HepG2 (cell line): ENCODE measurements at regions not wholly inside any gene's neighbourhood (a gene's known extent, or its start where the extent isn't known, plus 50 kb on each side); places are given as distances from the start of the nearest gene placed in this dataset.

ENCODE experiments used
- ATAC-seq: fragments of 200-7000 bp; cut with Tn5 transposase; 3 replicates; pipeline ENCODE4 v1.9.1; 2020; ENCODE audit warnings: mild to moderate bottlenecking, moderate library complexity
- BruUV-seq: library from RNA; stranded (reverse); fragments of 400-500 nt; replicated peaks from 2 replicates; lab custom pipeline; 2021; lab: Mats Ljungman, UMichigan
- CTCF ChIA-PET: fragments of 300-600 bp; formaldehyde crosslinking; extraction: SDS; loops from one replicate; lab custom pipeline; 2021; ENCODE audit warnings: low total read pairs, inconsistent platforms, low intra/inter-chr PET ratio; lab: Yijun Ruan, JAX
- POLR2A ChIA-PET: fragments of 350-600 bp; sonication (Branson Sonifier 250); formaldehyde crosslinking; loops from one replicate; lab custom pipeline; 2020; ENCODE audit warnings: antibody characterized with exemption, inconsistent platforms; lab: Yijun Ruan, JAX
- DNase-seq: peaks from one replicate; pipeline ENCODE4 v3.0.0-alpha.2; 2015; ENCODE audit warnings: low spot score
- FAIRE-seq: peaks from 3 replicates; lab custom pipeline; 2011; peaks lifted over from hg19 to GRCh38; lab: Jason Lieb, UNC
- H2AFZ ChIP-seq: one replicate; pipeline ENCODE4 v1.6.1; 2011; ENCODE audit warnings: low read length, inconsistent platforms
- H3K27ac ChIP-seq: fragments of 300-600 bp; 3 replicates; pipeline ENCODE4 v1.8.0; 2011; ENCODE audit warnings: mixed run types, mild to moderate bottlenecking, mixed read lengths, low read length, inconsistent platforms; ENCODE audit not compliant: insufficient read depth; ENCODE audit errors: extremely low read length
- H3K27me3 ChIP-seq, 2 experiments: fragments of 200-600 bp in 1 of 2; 2 replicates in 1 of 2; 3 replicates in 1 of 2; pipeline versions ENCODE4 v1.6.0 to v1.8.0; 2011; ENCODE audit warnings: low read length in 2 of 2, mild to moderate bottlenecking in 2 of 2, moderate library complexity in 2 of 2, inconsistent platforms in 1 of 2; ENCODE audit not compliant: insufficient read depth in 2 of 2, control insufficient read depth in 1 of 2
- H3K36me3 ChIP-seq, 2 experiments: fragments of 200-600 bp in 1 of 2; replicated peaks in 1 of 2; 2 replicates in 1 of 2; 3 replicates in 1 of 2; pipeline versions ENCODE4 v1.5.1 to v1.8.0; 2011; ENCODE audit warnings: low read length in 2 of 2, inconsistent platforms in 1 of 2; ENCODE audit not compliant: insufficient read depth in 2 of 2, control insufficient read depth in 1 of 2
- H3K4me1 ChIP-seq: 2 replicates; pipeline ENCODE4 v1.5.1; 2012; ENCODE audit warnings: low read length, inconsistent platforms; ENCODE audit not compliant: insufficient read depth
- H3K4me2 ChIP-seq: 2 replicates; pipeline ENCODE4 v1.6.0; 2011; ENCODE audit warnings: low read depth, low read length, inconsistent platforms
- H3K4me3 ChIP-seq, 3 experiments: fragments of 200-600 bp in 1 of 3; sonication (generic), shearing (Covaris generic) in 1 of 3; replicated peaks in 1 of 3; 2 replicates each; pipeline ENCODE4 v1.5.1; 2011 to 2016; ENCODE audit warnings: low read length in 3 of 3, inconsistent platforms in 2 of 3, low read depth in 2 of 3, mild to moderate bottlenecking in 2 of 3, control low read depth in 1 of 3, mixed read lengths in 1 of 3; ENCODE audit not compliant: insufficient read depth in 1 of 3
- H3K79me2 ChIP-seq: one replicate; pipeline ENCODE4 v1.6.1; 2011; ENCODE audit warnings: low read length, inconsistent platforms; ENCODE audit not compliant: insufficient read depth
- H3K9ac ChIP-seq: 2 replicates; pipeline ENCODE4 v1.6.0; 2011; ENCODE audit warnings: mild to moderate bottlenecking, low read depth, low read length, inconsistent platforms; ENCODE audit not compliant: insufficient read depth
- H3K9me3 ChIP-seq: 2 replicates; pipeline ENCODE4 v1.5.1; 2012; ENCODE audit warnings: mild to moderate bottlenecking, low read length
- H4K20me1 ChIP-seq: 2 replicates; pipeline ENCODE4 v1.6.0; 2011; ENCODE audit warnings: inconsistent platforms, mild to moderate bottlenecking, low read length, moderate library complexity; ENCODE audit not compliant: insufficient read depth
- MAFF ChIP-seq: IDR thresholded peaks from 2 replicates; pipeline ENCODE4 v1.6.1; 2011; ENCODE audit warnings: low read depth, low read length, improper control_type of control experiment
- MAFK ChIP-seq, 2 experiments: IDR thresholded peaks in 1 of 2; conservative IDR thresholded peaks in 1 of 2; 2 replicates each; pipeline ENCODE4 v1.6.1; 2011; ENCODE audit warnings: improper control_type of control experiment in 2 of 2, low read length in 2 of 2
- NFE2L2 ChIP-seq: fragments of 150-350 bp; IDR thresholded peaks from 2 replicates; pipeline ENCODE4 v1.6.1; 2014; ENCODE audit warnings: low read length
- SMARCC2 ChIP-seq: fragments of 450-650 bp; IDR thresholded peaks from 2 replicates; pipeline ENCODE4 v1.6.1; 2017; ENCODE audit warnings: antibody characterized with exemption, mild to moderate bottlenecking
- TBL1XR1 ChIP-seq: fragments of 150-350 bp; IDR thresholded peaks from 2 replicates; pipeline ENCODE4 v1.6.1; 2014; ENCODE audit warnings: borderline replicate concordance, low read length; ENCODE audit not compliant: partially characterized antibody
- ZFP41 ChIP-seq: sonication (generic); formaldehyde crosslinking; IDR thresholded peaks from 2 replicates; pipeline ENCODE4 v1.4.0; 2020; ENCODE audit warnings: mild to moderate bottlenecking, missing genetic modification reagents, borderline replicate concordance
- ZNF333 ChIP-seq: sonication (generic); formaldehyde crosslinking; IDR thresholded peaks from 2 replicates; pipeline ENCODE4 v1.4.0; 2020; ENCODE audit warnings: mild to moderate bottlenecking, missing genetic modification reagents, borderline replicate concordance
- WGBS: methylation state at CpG from one replicate; pipeline ENCODE4 v1.1.6; 2017; ENCODE audit warnings: low lambda C conversion rate; 5-methylcytosine and 5-hydroxymethylcytosine counted together
- in situ Hi-C: cut with HindIII; loops from 2 replicates; pipeline ENCODE4 v1.10.0; 2017; ENCODE audit warnings: low pct_unique_long_range_greater_than_20kb; ENCODE audit not compliant: extremely low pct_ligation_motif_present
- intact Hi-C: fragments of 100-400 bp; cut with micrococcal nuclease; formaldehyde crosslinking; loops from one replicate; pipeline ENCODE4 v1.10.0; 2022; ENCODE audit not compliant: unreplicated experiment
- TF ChIP-seq, protein P1 (sequence below): sonication (generic); formaldehyde crosslinking; IDR thresholded peaks from 2 replicates; pipeline ENCODE4 v1.4.0; 2020; ENCODE audit warnings: mild to moderate bottlenecking, missing genetic modification reagents

DNA sequence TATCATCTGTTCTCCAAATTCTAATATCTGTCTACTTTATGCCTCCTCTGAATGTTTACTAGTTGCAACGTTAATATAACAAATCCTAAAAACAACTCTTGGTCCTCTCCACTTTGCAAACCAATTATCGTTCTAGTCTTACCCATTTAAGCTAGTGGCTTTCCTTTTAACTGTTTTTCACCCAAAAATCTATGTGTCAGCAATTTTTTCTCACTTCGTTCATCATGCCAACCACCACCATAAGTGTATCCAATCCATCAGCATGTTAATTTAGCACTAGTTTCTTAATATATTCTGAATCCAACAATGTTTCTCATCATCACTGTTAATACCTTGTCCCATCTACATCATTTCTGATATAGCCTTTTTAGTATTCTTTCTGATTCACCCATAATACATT lies 90.0 kb upstream of the RORB start:
- no peaks in the 10 kb centered on the region for H3K36me3 ChIP-seq
- CTCF ChIA-PET: no interaction called here
- TF ChIP-seq ZFP41 (CRISPR knock-in tag) (no peak), MAFK (conservative IDR thresholded peaks at IDR 0.05 in 1 of 2, IDR thresholded peaks at IDR 0.05 in 1 of 2; ENCODE audit: low read length in 2 of 2) (peak; percentile 91 to 95), MAFF (peak; percentile 92), ZNF333 (CRISPR knock-in tag) (no peak), SMARCC2 (no peak)
- TF ChIP-seq, protein P1, sequence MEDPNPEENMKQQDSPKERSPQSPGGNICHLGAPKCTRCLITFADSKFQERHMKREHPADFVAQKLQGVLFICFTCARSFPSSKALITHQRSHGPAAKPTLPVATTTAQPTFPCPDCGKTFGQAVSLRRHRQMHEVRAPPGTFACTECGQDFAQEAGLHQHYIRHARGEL (CRISPR knock-in tag): no peak

GRCh38 chr9:74412236-74412979 lies 84.7 kb upstream of the RORB start:
- FAIRE-seq (no peak), DNase-seq (no peak), ATAC-seq (no peak)
- no peak overlapping the region for H2AFZ ChIP-seq
- no peak for TF ChIP-seq TBL1XR1
- TF ChIP-seq NFE2L2: no peak
- H3K4me2 ChIP-seq: no peak overlapping the region
- CTCF ChIA-PET: no interaction called here
- intact Hi-C loops (no loop called here), in situ Hi-C loops (no loop called here)
- H3K4me3 ChIP-seq: no peak overlapping the region
- no peaks in the 10 kb centered on the region for H3K79me2 ChIP-seq
- WGBS: 0% methylated on average over 3 of the region's 3 CpGs
- H3K9ac ChIP-seq: no peak overlapping the region
- no peaks in the 10 kb centered on the region for H4K20me1 ChIP-seq
- H3K9me3 ChIP-seq: 0 out of 2 replicates have a peak, but pooled peaks cover 7% of the 10 kb centered on the region
- no peaks in the 10 kb centered on the region for H3K27me3 ChIP-seq
- no peaks in the 10 kb centered on the region for H3K4me1 ChIP-seq
- no peak overlapping the region for H3K27ac ChIP-seq
- no TSS peak for BruUV-seq
- POLR2A ChIA-PET: no interaction called here
- H3K36me3 ChIP-seq: no peaks in the 10 kb centered on the region

More for the DNA sequence above, 90.0 kb upstream of the RORB start:
- H3K79me2 ChIP-seq: no peaks in the 10 kb centered on the region
- DNase-seq: no peak
- BruUV-seq: no TSS peak
- no peak overlapping the region for H3K9ac ChIP-seq
- no peak overlapping the region for H2AFZ ChIP-seq
- peaks cover 40% of the 10 kb centered on the region for H3K9me3 ChIP-seq
- no peak for ATAC-seq
- no peak overlapping the region for H3K4me2 ChIP-seq
- no peaks in the 10 kb centered on the region for H3K4me1 ChIP-seq
- H4K20me1 ChIP-seq: no peaks in the 10 kb centered on the region
- no peaks in the 10 kb centered on the region for H3K27me3 ChIP-seq
- POLR2A ChIA-PET: no interaction called here
- 2% methylated on average over 3 of the region's 3 CpGs for WGBS
- intact Hi-C loops: no loop called here
- no peak overlapping the region for H3K27ac ChIP-seq
- FAIRE-seq: no peak
- no peak overlapping the region for H3K4me3 ChIP-seq
- in situ Hi-C loops: no loop called here
